ENCODE measurements at regions not wholly inside any gene's neighbourhood (a gene's known extent, or its start where the extent isn't known, plus 50 kb on each side); places are given as distances from the start of the nearest gene placed in this dataset.

DNA sequence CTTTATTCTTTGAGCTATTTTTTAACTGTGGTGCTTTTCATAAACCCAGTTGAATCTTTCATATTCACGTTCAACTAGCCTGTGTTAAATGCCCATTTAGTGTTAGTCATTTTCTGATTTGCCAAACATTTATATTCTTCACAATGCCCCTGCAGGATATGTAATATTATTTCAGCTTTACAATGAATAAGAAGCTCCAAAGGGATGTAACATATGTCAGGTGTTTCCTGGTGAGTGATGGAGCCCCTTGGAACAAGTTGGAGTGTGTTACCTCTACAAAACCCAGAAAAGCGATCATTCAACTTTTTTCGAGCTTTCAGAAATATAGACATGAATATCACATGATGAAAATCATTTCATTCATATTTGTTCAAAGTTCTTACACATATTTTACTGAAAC lies 471.0 kb upstream of the CDH2 start:
- H4K20me1 ChIP-seq (ENCODE audit: control insufficient read depth, extremely low read depth, insufficient read depth, low read length) = no peaks in the 10 kb centered on the region
- H3K27me3 ChIP-seq (ENCODE audit: control insufficient read depth, insufficient read depth, low read length) = no peaks in the 10 kb centered on the region
- H3K4me3 ChIP-seq (replicated peaks in 1 of 4; ENCODE audit: control extremely low read depth in 1 of 4, insufficient read depth in 1 of 4, low read depth in 3 of 4, low read length in 4 of 4) = no peak overlapping the region
- DNase-seq (ENCODE audit: low read depth in 2 of 2) = no peak
- H3K9me3 ChIP-seq (ENCODE audit: control insufficient read depth, insufficient read depth, low read depth, low read length) = no peaks in the 10 kb centered on the region
- no peak overlapping the region for H3K27ac ChIP-seq (ENCODE audit: insufficient read depth, low read length)
- H3K36me3 ChIP-seq (ENCODE audit: control insufficient read depth, insufficient read depth, low read length) = no peaks in the 10 kb centered on the region
- no peaks in the 10 kb centered on the region for H3K4me1 ChIP-seq (ENCODE audit: control insufficient read depth, extremely low read depth, insufficient read depth, low read length)
- H3K79me2 ChIP-seq (ENCODE audit: control insufficient read depth, insufficient read depth, low read length) = no peaks in the 10 kb centered on the region
- H3K4me2 ChIP-seq (ENCODE audit: extremely low read depth, insufficient read depth, low read length) = no peak overlapping the region
- no peak overlapping the region for H3K9ac ChIP-seq (ENCODE audit: insufficient read depth, low read length)
- no peak overlapping the region for H2AFZ ChIP-seq (ENCODE audit: low read length)
- TF ChIP-seq, protein P1, sequence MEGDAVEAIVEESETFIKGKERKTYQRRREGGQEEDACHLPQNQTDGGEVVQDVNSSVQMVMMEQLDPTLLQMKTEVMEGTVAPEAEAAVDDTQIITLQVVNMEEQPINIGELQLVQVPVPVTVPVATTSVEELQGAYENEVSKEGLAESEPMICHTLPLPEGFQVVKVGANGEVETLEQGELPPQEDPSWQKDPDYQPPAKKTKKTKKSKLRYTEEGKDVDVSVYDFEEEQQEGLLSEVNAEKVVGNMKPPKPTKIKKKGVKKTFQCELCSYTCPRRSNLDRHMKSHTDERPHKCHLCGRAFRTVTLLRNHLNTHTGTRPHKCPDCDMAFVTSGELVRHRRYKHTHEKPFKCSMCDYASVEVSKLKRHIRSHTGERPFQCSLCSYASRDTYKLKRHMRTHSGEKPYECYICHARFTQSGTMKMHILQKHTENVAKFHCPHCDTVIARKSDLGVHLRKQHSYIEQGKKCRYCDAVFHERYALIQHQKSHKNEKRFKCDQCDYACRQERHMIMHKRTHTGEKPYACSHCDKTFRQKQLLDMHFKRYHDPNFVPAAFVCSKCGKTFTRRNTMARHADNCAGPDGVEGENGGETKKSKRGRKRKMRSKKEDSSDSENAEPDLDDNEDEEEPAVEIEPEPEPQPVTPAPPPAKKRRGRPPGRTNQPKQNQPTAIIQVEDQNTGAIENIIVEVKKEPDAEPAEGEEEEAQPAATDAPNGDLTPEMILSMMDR (conservative IDR thresholded peaks at IDR 0.05 in 1 of 2, IDR thresholded peaks at IDR 0.05 in 1 of 2; ENCODE audit: low read depth in 1 of 2, low read length in 2 of 2) = no peak

DNA sequence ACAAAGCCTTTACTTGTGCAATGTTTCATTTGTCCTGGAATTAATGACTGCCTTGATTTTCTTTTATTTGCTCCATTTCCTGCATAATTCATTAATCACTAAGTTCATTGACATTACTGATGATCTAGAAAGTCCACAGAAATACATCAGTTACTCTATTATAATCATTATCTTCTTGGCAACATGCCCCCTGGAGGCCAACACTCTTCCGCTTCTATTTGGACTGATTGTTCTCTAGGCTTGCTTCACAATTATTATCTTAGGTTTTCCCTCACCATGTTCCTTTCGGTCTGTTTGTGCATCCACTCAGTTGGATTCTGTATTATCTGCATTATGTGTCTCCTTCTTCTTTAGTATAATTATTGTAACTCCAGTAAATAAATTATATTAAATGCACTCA lies 461.0 kb upstream of the CDH2 start:
- TF ChIP-seq, protein P1 (conservative IDR thresholded peaks at IDR 0.05 in 1 of 2, IDR thresholded peaks at IDR 0.05 in 1 of 2; ENCODE audit: low read depth in 1 of 2, low read length in 2 of 2) = no peak
- TF ChIP-seq EZH2 (IDR thresholded peaks at IDR 0.05; ENCODE audit: low read length, missing control alignments) = no peak
- no peak overlapping the region for H3K4me3 ChIP-seq (replicated peaks in 1 of 4; ENCODE audit: control extremely low read depth in 1 of 4, insufficient read depth in 1 of 4, low read depth in 3 of 4, low read length in 4 of 4)
- H3K27ac ChIP-seq (ENCODE audit: insufficient read depth, low read length) = no peak overlapping the region
- H3K9ac ChIP-seq (ENCODE audit: insufficient read depth, low read length) = no peak overlapping the region
- no peaks in the 10 kb centered on the region for H3K9me3 ChIP-seq (ENCODE audit: control insufficient read depth, insufficient read depth, low read depth, low read length)
- H3K4me2 ChIP-seq (ENCODE audit: extremely low read depth, insufficient read depth, low read length) = no peak overlapping the region
- no peaks in the 10 kb centered on the region for H3K27me3 ChIP-seq (ENCODE audit: control insufficient read depth, insufficient read depth, low read length)
- DNase-seq (ENCODE audit: low read depth in 2 of 2) = no peak
- no peaks in the 10 kb centered on the region for H3K36me3 ChIP-seq (ENCODE audit: control insufficient read depth, insufficient read depth, low read length)
- H2AFZ ChIP-seq (ENCODE audit: low read length) = no peak overlapping the region
- no peaks in the 10 kb centered on the region for H4K20me1 ChIP-seq (ENCODE audit: control insufficient read depth, extremely low read depth, insufficient read depth, low read length)
- H3K4me1 ChIP-seq (ENCODE audit: control insufficient read depth, extremely low read depth, insufficient read depth, low read length) = no peaks in the 10 kb centered on the region
- H3K79me2 ChIP-seq (ENCODE audit: control insufficient read depth, insufficient read depth, low read length) = no peaks in the 10 kb centered on the region

DNA sequence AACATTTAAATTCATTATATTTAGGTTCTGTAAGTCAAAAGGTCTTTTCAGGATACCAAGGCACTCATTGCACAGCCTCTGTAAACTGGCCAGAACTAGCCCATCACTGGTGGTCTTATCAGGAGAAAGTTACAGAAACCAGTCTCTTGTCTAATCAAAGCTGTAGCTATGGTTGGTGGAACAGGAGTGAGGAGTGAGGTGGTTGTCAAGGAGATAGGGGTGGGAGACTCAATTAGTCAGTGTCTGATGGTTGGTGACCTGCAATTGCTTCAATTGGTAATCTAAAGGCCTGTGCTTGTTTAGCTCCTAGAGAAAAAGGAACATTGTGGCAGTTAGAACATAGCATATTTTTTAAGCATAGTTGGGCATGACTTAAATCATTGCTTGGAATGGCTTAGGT lies 458.6 kb upstream of the CDH2 start:
- no peaks in the 10 kb centered on the region for H3K4me1 ChIP-seq (ENCODE audit: control insufficient read depth, extremely low read depth, insufficient read depth, low read length)
- no peaks in the 10 kb centered on the region for H3K36me3 ChIP-seq (ENCODE audit: control insufficient read depth, insufficient read depth, low read length)
- no peaks in the 10 kb centered on the region for H3K9me3 ChIP-seq (ENCODE audit: control insufficient read depth, insufficient read depth, low read depth, low read length)
- no peak overlapping the region for H3K4me3 ChIP-seq (replicated peaks in 1 of 4; ENCODE audit: control extremely low read depth in 1 of 4, insufficient read depth in 1 of 4, low read depth in 3 of 4, low read length in 4 of 4)
- no peaks in the 10 kb centered on the region for H3K79me2 ChIP-seq (ENCODE audit: control insufficient read depth, insufficient read depth, low read length)
- DNase-seq (ENCODE audit: low read depth in 2 of 2) = no peak
- TF ChIP-seq EZH2 (IDR thresholded peaks at IDR 0.05; ENCODE audit: low read length, missing control alignments) = no peak
- TF ChIP-seq, protein P1 (conservative IDR thresholded peaks at IDR 0.05 in 1 of 2, IDR thresholded peaks at IDR 0.05 in 1 of 2; ENCODE audit: low read depth in 1 of 2, low read length in 2 of 2) = no peak
- no peaks in the 10 kb centered on the region for H4K20me1 ChIP-seq (ENCODE audit: control insufficient read depth, extremely low read depth, insufficient read depth, low read length)
- no peak overlapping the region for H3K27ac ChIP-seq (ENCODE audit: insufficient read depth, low read length)
- H3K4me2 ChIP-seq (ENCODE audit: extremely low read depth, insufficient read depth, low read length) = no peak overlapping the region
- H3K9ac ChIP-seq (ENCODE audit: insufficient read depth, low read length) = no peak overlapping the region
- H3K27me3 ChIP-seq (ENCODE audit: control insufficient read depth, insufficient read depth, low read length) = no peaks in the 10 kb centered on the region
- H2AFZ ChIP-seq (ENCODE audit: low read length) = no peak overlapping the region

Data from fibroblast of lung (primary cell).